VCaP (cell line): ENCODE measurements at regions not wholly inside any gene's neighbourhood (a gene's known extent, or its start where the extent isn't known, plus 50 kb on each side); places are given as distances from the start of the nearest gene placed in this dataset.
A peak's percentile ranks its signal among the peaks of the same experiment; 100 is the strongest.

Experiments used
- H3K27ac ChIP-seq: fragments of 450-650 bp; 2 replicates; pipeline ENCODE4 v1.5.1; 2017
- TF ChIP-seq, protein P1 (sequence below): fragments of 450-650 bp; conservative IDR thresholded peaks from 2 replicates; pipeline ENCODE4 v1.5.1; 2017; ENCODE audit warnings: mild to moderate bottlenecking, moderate library complexity

DNA sequence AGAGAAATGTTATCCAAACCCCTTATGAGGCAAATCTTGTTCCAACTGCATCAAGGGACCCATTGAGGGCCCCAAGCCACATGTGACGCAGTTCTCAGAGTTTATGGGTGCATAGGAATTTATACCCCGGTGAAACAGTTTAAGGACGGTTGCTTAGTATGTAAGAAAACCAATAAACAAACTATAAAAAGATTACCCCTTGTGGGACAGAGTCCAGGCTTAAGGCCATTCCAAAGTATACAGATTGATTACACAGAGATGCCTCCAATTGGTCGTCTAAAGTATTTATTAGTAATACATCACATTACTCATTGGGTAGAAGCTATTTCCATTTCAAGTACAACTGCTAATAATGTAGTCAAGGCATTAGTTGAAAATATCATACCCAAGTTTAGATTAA is 885.0 kb upstream of the MDGA2 start:
- TF ChIP-seq, protein P1, sequence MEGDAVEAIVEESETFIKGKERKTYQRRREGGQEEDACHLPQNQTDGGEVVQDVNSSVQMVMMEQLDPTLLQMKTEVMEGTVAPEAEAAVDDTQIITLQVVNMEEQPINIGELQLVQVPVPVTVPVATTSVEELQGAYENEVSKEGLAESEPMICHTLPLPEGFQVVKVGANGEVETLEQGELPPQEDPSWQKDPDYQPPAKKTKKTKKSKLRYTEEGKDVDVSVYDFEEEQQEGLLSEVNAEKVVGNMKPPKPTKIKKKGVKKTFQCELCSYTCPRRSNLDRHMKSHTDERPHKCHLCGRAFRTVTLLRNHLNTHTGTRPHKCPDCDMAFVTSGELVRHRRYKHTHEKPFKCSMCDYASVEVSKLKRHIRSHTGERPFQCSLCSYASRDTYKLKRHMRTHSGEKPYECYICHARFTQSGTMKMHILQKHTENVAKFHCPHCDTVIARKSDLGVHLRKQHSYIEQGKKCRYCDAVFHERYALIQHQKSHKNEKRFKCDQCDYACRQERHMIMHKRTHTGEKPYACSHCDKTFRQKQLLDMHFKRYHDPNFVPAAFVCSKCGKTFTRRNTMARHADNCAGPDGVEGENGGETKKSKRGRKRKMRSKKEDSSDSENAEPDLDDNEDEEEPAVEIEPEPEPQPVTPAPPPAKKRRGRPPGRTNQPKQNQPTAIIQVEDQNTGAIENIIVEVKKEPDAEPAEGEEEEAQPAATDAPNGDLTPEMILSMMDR = no peak
- peak overlapping the region; percentile 53; the same call in 1 of the 2 replicates for H3K27ac ChIP-seq

GRCh38 chr14:48553443-48553842 is 878.0 kb upstream of the MDGA2 start:
- H3K27ac ChIP-seq = no peak overlapping the region
- TF ChIP-seq, protein P1 = no peak

GRCh38 chr14:48546996-48547395 is 871.6 kb upstream of the MDGA2 start:
- TF ChIP-seq, protein P1 = no peak

GRCh38 chr14:48537600-48537999 is 862.2 kb upstream of the MDGA2 start:
- TF ChIP-seq, protein P1 = no peak
- H3K27ac ChIP-seq = no peak overlapping the region

More at GRCh38 chr14:48546996-48547395, 871.6 kb upstream of the MDGA2 start:
- no peak overlapping the region for H3K27ac ChIP-seq

GRCh38 chr14:48536318-48536717 is 860.9 kb upstream of the MDGA2 start:
- TF ChIP-seq, protein P1 = 0 out of 2 replicates have a peak, but pooled peaks have one; percentile 16
- H3K27ac ChIP-seq = no peak overlapping the region

GRCh38 chr14:48527832-48528231 is 852.4 kb upstream of the MDGA2 start:
- no peak overlapping the region for H3K27ac ChIP-seq
- TF ChIP-seq, protein P1 = no peak

DNA sequence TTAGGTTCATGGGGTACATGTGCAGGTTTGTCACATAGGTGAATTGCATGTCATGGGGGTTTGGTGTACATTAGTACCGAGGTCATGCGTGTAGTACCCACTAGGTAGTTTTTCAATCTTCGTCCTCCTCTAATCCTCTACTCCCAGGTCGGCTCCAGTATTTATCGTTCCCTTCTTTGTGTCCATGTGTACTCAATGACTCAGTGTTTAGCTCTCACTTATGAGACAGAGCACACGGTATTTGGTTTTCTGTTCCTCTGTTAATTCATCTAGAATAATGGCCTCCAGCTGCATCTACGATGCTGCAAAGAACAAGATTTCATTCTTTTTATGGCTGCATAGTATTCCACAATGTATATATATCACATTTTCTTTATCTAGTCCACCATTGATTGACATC is 850.9 kb upstream of the MDGA2 start:
- no peak overlapping the region for H3K27ac ChIP-seq
- TF ChIP-seq, protein P1 = no peak
